ENCODE measurements at regions not wholly inside any gene's neighbourhood (a gene's known extent, or its start where the extent isn't known, plus 50 kb on each side); places are given as distances from the start of the nearest gene placed in this dataset.

- Histone ChIP-seq H3K4me1 (ENCODE audit: control insufficient read depth, insufficient read depth, low read length) (no peaks in the 10 kb centered on the region), H3K9ac (ENCODE audit: extremely low read depth, low read length, poor library complexity, severe bottlenecking) (no peak overlapping the region), H3K36me3 (ENCODE audit: control insufficient read depth, insufficient read depth, low read length) (no peaks in the 10 kb centered on the region), H3K4me3 (ENCODE audit: low read length) (no peak overlapping the region), H3K9me3 (ENCODE audit: control insufficient read depth, low read length) (peaks cover 53% of the 10 kb centered on the region), H3K27me3 (ENCODE audit: control insufficient read depth, insufficient read depth, low read length, poor library complexity, severe bottlenecking) (no peaks in the 10 kb centered on the region), H3K27ac (ENCODE audit: low read depth, low read length) (no peak overlapping the region)
- Mint-ChIP-seq H3K27ac (no peak overlapping the region), H3K4me3 (no peak overlapping the region), H3K36me3 (ENCODE audit: low read depth) (peaks cover 15% of the 10 kb centered on the region), H3K9me3 (peaks cover 100% of the 10 kb centered on the region), H3K4me1 (no peaks in the 10 kb centered on the region), H3K27me3 (ENCODE audit: insufficient read depth) (no peaks in the 10 kb centered on the region)
- WGBS, 2 experiments (ENCODE audit: insufficient coverage in 1 of 2, insufficient read length in 1 of 2) = 51 to 78% methylated on average over 3 to 8 of the region's 8 CpGs
- no peak for DNase-seq
- TF ChIP-seq CTCF (conservative IDR thresholded peaks at IDR 0.05) = no peak
Measured at GRCh38 chr13:18953139-18953930, 228.3 kb downstream of the TUBA3C start.

- no peak overlapping the region for H3K4me3 Mint-ChIP-seq
- H3K27me3 Mint-ChIP-seq (ENCODE audit: insufficient read depth) = no peaks in the 10 kb centered on the region
- no peak overlapping the region for H3K27ac ChIP-seq (ENCODE audit: low read depth, low read length)
- H3K36me3 Mint-ChIP-seq (ENCODE audit: low read depth) = peaks cover 15% of the 10 kb centered on the region
- TF ChIP-seq CTCF (conservative IDR thresholded peaks at IDR 0.05) = no peak
- H3K27ac Mint-ChIP-seq = no peak overlapping the region
- no peaks in the 10 kb centered on the region for H3K27me3 ChIP-seq (ENCODE audit: control insufficient read depth, insufficient read depth, low read length, poor library complexity, severe bottlenecking)
- peaks cover 100% of the 10 kb centered on the region for H3K9me3 Mint-ChIP-seq
- H3K9me3 ChIP-seq (ENCODE audit: control insufficient read depth, low read length) = peaks cover 44% of the 10 kb centered on the region
- no peaks in the 10 kb centered on the region for H3K36me3 ChIP-seq (ENCODE audit: control insufficient read depth, insufficient read depth, low read length)
- WGBS, 2 experiments (ENCODE audit: insufficient coverage in 1 of 2, insufficient read length in 1 of 2) = 79 to 92% methylated on average over 6 to 18 of the region's 18 CpGs
- H3K4me1 ChIP-seq (ENCODE audit: control insufficient read depth, insufficient read depth, low read length) = no peaks in the 10 kb centered on the region
- DNase-seq = no peak
- H3K4me3 ChIP-seq (ENCODE audit: low read length) = no peak overlapping the region
- H3K4me1 Mint-ChIP-seq = no peaks in the 10 kb centered on the region
- H3K9ac ChIP-seq (ENCODE audit: extremely low read depth, low read length, poor library complexity, severe bottlenecking) = no peak overlapping the region
Measured at GRCh38 chr13:18952225-18953016, 229.2 kb downstream of the TUBA3C start.

- DNase-seq = no peak
- peaks cover 34% of the 10 kb centered on the region for H3K9me3 ChIP-seq (ENCODE audit: control insufficient read depth, low read length)
- no peak for TF ChIP-seq CTCF (conservative IDR thresholded peaks at IDR 0.05)
- no peak overlapping the region for H3K4me3 ChIP-seq (ENCODE audit: low read length)
- H3K4me1 ChIP-seq (ENCODE audit: control insufficient read depth, insufficient read depth, low read length) = no peaks in the 10 kb centered on the region
- H3K27me3 ChIP-seq (ENCODE audit: control insufficient read depth, insufficient read depth, low read length, poor library complexity, severe bottlenecking) = no peaks in the 10 kb centered on the region
- no peaks in the 10 kb centered on the region for H3K27me3 Mint-ChIP-seq (ENCODE audit: insufficient read depth)
- H3K36me3 Mint-ChIP-seq (ENCODE audit: low read depth) = peaks cover 12% of the 10 kb centered on the region
- 89 to 92% methylated on average over 5 to 13 of the region's 13 CpGs for WGBS, 2 experiments (ENCODE audit: insufficient coverage in 1 of 2, insufficient read length in 1 of 2)
- H3K4me3 Mint-ChIP-seq = no peak overlapping the region
- no peaks in the 10 kb centered on the region for H3K4me1 Mint-ChIP-seq
- no peak overlapping the region for H3K9ac ChIP-seq (ENCODE audit: extremely low read depth, low read length, poor library complexity, severe bottlenecking)
- no peaks in the 10 kb centered on the region for H3K36me3 ChIP-seq (ENCODE audit: control insufficient read depth, insufficient read depth, low read length)
- no peak overlapping the region for H3K27ac ChIP-seq (ENCODE audit: low read depth, low read length)
- H3K9me3 Mint-ChIP-seq = peaks cover 99% of the 10 kb centered on the region
- H3K27ac Mint-ChIP-seq = no peak overlapping the region
Measured at GRCh38 chr13:18951412-18951811, 230.2 kb downstream of the TUBA3C start.
